Tibial artery (tissue), 4 donors: ENCODE measurements at regions not wholly inside any gene's neighbourhood (a gene's known extent, or its start where the extent isn't known, plus 50 kb on each side); places are given as distances from the start of the nearest gene placed in this dataset.

Experiments used
- DNase-seq, 2 donors: peaks; one replicate each; pipeline ENCODE4 v3.0.0-alpha.2; 2019
- H3K27ac ChIP-seq, 2 donors: fragments of 200-600 bp; sonication (generic) in 1 of 2; 1 replicate in 1 of 2; 2 replicates in 1 of 2; pipeline ENCODE4 v1.5.1; 2018 to 2019; ENCODE audit warnings: mild to moderate bottlenecking in 1 of 2
- H3K27me3 ChIP-seq, 2 donors: fragments of 200-600 bp; sonication (generic) in 1 of 2; one replicate each; pipeline versions ENCODE4 v1.5.1 to v1.6.0; 2016 to 2019
- H3K36me3 ChIP-seq, 3 donors: fragments of 200-600 bp; sonication (generic) in 2 of 3; one replicate each; pipeline ENCODE4 v1.5.1; 2016 to 2019; ENCODE audit warnings: mild to moderate bottlenecking in 2 of 3
- H3K4me1 ChIP-seq, 4 donors: fragments of 200-600 bp; sonication (generic) in 2 of 4; 1 replicate in 3 of 4; 2 replicates in 1 of 4; pipeline ENCODE4 v1.5.1; 2016 to 2019
- H3K4me3 ChIP-seq, 2 donors: fragments of 200-600 bp; sonication (generic) in 1 of 2; 1 replicate in 1 of 2; 2 replicates in 1 of 2; pipeline ENCODE4 v1.5.1; 2018 to 2019; ENCODE audit warnings: mild to moderate bottlenecking in 2 of 2
- H3K9me3 ChIP-seq, 3 donors: fragments of 200-600 bp; sonication (generic) in 1 of 3; one replicate each; pipeline ENCODE4 v1.5.1; 2016 to 2019
- intact Hi-C: fragments of 100-400 bp; cut with DNase I; formaldehyde crosslinking; loops from one replicate; pipeline ENCODE4 v1.15.0; 2023; ENCODE audit warnings: low total_unique reads
- TF ChIP-seq, protein P1 (sequence below), 2 experiments: fragments of 200-600 bp in 1 of 2; fragments of 450-650 bp in 1 of 2; IDR thresholded peaks; one replicate each; pipeline ENCODE4 v1.5.1; 2017 to 2019; ENCODE audit warnings: antibody characterized with exemption in 2 of 2, mild to moderate bottlenecking in 1 of 2, moderate library complexity in 1 of 2

DNA sequence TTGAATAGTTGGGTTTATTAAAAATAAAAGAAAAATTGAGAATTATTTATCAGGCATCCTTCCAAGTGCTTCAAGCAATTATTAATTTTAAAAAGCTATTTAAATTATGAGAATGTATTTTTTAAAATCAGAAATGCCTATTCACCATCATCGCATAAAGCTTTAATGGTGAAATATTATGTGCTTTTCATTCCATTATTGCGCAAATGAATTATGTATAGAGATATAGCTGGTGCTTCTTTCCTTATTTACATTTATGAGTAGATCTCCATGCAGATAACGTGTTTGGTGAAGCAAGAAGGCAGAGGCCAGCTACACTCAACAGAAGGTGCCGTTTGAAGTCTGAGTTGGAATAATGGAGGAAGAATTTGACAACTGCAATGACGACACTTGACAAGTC, 549.1 kb upstream of the DPP6 start:
- intact Hi-C loops = no loop called here
- H3K27me3 ChIP-seq = no peaks in the 10 kb centered on the region
- TF ChIP-seq, protein P1, sequence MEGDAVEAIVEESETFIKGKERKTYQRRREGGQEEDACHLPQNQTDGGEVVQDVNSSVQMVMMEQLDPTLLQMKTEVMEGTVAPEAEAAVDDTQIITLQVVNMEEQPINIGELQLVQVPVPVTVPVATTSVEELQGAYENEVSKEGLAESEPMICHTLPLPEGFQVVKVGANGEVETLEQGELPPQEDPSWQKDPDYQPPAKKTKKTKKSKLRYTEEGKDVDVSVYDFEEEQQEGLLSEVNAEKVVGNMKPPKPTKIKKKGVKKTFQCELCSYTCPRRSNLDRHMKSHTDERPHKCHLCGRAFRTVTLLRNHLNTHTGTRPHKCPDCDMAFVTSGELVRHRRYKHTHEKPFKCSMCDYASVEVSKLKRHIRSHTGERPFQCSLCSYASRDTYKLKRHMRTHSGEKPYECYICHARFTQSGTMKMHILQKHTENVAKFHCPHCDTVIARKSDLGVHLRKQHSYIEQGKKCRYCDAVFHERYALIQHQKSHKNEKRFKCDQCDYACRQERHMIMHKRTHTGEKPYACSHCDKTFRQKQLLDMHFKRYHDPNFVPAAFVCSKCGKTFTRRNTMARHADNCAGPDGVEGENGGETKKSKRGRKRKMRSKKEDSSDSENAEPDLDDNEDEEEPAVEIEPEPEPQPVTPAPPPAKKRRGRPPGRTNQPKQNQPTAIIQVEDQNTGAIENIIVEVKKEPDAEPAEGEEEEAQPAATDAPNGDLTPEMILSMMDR (IDR thresholded peaks at IDR 0.05) = no peak
- H3K4me3 ChIP-seq = no peak overlapping the region
- no peaks in the 10 kb centered on the region for H3K4me1 ChIP-seq
- peaks cover 0 to 4% (median 0%) of the 10 kb centered on the region in 3 donors for H3K9me3 ChIP-seq
- H3K27ac ChIP-seq = no peak overlapping the region
- H3K36me3 ChIP-seq = no peaks in the 10 kb centered on the region
- no peak for DNase-seq

DNA sequence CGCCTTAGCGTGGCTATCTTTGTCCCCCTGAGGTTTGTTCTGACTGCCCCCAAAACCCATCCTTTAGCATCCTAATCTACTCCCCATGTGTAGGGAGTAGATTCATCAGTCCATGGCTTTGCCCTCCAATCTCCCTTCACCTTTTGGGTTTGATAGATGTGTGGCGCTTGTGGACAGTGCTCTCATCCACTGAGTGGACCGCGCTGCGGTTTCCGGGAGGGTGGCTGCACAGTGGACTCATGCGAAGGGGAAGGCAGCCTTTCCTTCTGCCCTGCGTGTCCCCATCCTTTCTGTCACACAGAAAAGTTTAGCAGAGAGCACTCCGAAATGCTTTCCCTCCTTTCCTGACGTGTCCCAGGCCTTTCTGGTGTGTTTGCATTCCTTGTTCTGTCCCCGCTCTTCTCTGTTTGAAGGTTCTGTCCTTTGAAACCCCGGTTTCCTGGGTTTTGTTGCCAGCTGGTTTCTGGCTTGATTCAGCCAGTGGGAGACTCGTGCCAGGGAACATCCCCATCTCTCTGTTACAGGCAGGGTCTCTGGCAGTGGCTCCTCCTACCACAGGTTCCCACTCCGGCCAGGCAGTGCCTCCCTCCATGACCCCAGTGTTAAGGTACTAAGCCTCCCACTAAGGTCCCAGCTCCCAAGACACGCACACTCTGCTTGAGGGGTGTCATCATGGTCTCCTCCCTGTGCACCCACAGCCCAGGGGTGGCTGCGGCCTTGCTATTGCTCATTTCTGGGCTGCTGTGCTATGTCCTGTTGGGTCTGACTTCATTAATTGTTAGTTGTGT, 547.7 kb upstream of the DPP6 start:
- intact Hi-C loops = no loop called here
- TF ChIP-seq, protein P1 (IDR thresholded peaks at IDR 0.05) = no peak
- no peaks in the 10 kb centered on the region for H3K27me3 ChIP-seq
- peaks cover 0 to 4% (median 0%) of the 10 kb centered on the region in 3 donors for H3K9me3 ChIP-seq
- H3K36me3 ChIP-seq = no peaks in the 10 kb centered on the region
- DNase-seq = no peak
- no peak overlapping the region for H3K27ac ChIP-seq
- no peaks in the 10 kb centered on the region for H3K4me1 ChIP-seq
- H3K4me3 ChIP-seq = no peak overlapping the region

DNA sequence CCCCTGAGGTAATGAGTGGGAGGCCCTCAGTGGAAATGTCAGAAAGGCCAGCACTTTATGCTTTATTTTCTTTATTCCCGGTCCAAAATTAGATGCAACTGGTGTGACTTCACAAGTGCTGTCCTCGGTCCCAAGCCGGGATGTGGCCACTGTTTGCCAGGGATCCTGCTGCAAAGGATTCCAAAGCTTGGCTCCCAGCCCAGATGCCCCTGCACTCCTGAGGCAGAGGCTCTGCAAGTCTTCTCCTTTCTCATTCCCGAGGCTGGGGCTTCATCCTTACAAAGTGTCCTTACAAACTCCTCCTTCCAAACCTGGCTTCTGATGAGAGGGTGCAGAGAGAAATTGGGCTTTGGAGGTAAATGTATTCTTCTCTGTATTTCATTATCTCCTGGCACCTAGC, 544.3 kb upstream of the DPP6 start:
- DNase-seq = no peak
- intact Hi-C loops = no loop called here
- Histone ChIP-seq H3K9me3 (peaks cover 0 to 4% (median 0%) of the 10 kb centered on the region in 3 donors), H3K4me1 (no peaks in the 10 kb centered on the region), H3K36me3 (no peaks in the 10 kb centered on the region), H3K27ac (no peak overlapping the region), H3K27me3 (no peaks in the 10 kb centered on the region), H3K4me3 (no peak overlapping the region)
- TF ChIP-seq, protein P1 (IDR thresholded peaks at IDR 0.05) = no peak

DNA sequence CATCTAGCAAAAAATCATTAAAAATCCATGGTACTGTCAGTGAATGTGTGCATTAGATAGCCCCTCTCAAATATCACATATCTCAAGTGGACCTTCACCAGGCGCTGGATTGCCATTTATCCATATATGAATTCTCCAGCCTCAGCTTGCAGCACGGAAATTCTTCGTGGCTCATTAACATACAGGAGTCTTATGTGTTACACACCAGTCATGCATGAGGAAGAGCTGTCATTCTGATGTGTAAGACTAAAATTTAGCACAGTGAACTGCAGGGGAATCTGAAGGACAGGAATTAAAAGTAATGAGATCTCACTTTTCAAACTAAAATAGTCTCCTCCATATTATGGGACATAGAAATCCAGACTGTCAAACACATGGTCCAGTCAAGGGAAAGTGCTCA, 542.4 kb upstream of the DPP6 start:
- H3K4me3 ChIP-seq = no peak overlapping the region
- H3K27me3 ChIP-seq = no peaks in the 10 kb centered on the region
- DNase-seq = no peak
- no peaks in the 10 kb centered on the region for H3K4me1 ChIP-seq
- no peak overlapping the region for H3K27ac ChIP-seq
- intact Hi-C loops = no loop called here
- TF ChIP-seq, protein P1 (IDR thresholded peaks at IDR 0.05) = no peak
- H3K36me3 ChIP-seq = no peaks in the 10 kb centered on the region
- H3K9me3 ChIP-seq = peaks cover 0 to 4% (median 0%) of the 10 kb centered on the region in 3 donors

DNA sequence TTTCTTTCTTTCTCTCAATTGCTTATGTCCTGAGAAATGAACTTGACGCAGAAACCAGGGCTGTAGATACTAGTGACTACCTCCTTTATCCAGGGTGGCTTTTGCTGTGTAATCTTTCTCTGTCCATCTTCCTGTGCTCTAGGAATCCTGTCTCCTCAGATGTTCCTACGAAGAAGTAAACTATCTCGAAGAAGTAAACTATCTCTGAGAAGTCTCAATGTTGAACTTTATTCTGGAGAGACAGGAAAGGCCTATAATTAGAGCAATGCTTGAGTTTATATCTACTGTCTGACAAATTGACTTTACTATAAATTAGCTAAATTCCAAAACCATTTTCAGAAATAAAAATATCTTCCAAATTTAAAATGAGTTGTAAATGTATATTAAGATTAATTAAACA, 541.5 kb upstream of the DPP6 start:
- Histone ChIP-seq H3K4me3 (no peak overlapping the region), H3K27me3 (no peaks in the 10 kb centered on the region), H3K9me3 (peaks cover 0 to 4% (median 0%) of the 10 kb centered on the region in 3 donors), H3K27ac (no peak overlapping the region), H3K36me3 (no peaks in the 10 kb centered on the region), H3K4me1 (no peaks in the 10 kb centered on the region)
- no peak for DNase-seq
- intact Hi-C loops = no loop called here
- TF ChIP-seq, protein P1 (IDR thresholded peaks at IDR 0.05) = no peak
